GM23338 (cell line): ENCODE measurements at regions not wholly inside any gene's neighbourhood (a gene's known extent, or its start where the extent isn't known, plus 50 kb on each side); places are given as distances from the start of the nearest gene placed in this dataset.

Experiments used
- CREB1 ChIP-seq: fragments of 250-450 bp; sonication (Bioruptor Pico); IDR thresholded peaks from 2 replicates; pipeline ENCODE4 v1.5.0; 2020; ENCODE audit warnings: low read depth, mild to moderate bottlenecking, moderate library complexity
- EZH2 ChIP-seq: fragments of 200-600 bp; sonication (generic); IDR thresholded peaks from one replicate; pipeline ENCODE4 v1.8.0; 2017; ENCODE audit warnings: antibody characterized with exemption, mild to moderate bottlenecking, low read depth; ENCODE audit not compliant: unreplicated experiment
- EZH2phosphoT487 ChIP-seq: fragments of 200-600 bp; sonication (generic); IDR thresholded peaks from one replicate; pipeline ENCODE4 v1.8.1; 2018; ENCODE audit warnings: antibody characterized with exemption; ENCODE audit not compliant: unreplicated experiment
- JUNB ChIP-seq: IDR thresholded peaks from one replicate; pipeline ENCODE4 v1.6.1; 2016; ENCODE audit warnings: antibody characterized with exemption; ENCODE audit not compliant: unreplicated experiment
- POLR2AphosphoS5 ChIP-seq: IDR thresholded peaks from 2 replicates; pipeline ENCODE4 v1.6.1; 2016; ENCODE audit warnings: antibody characterized with exemption, low read depth
- ZNF331 ChIP-seq: fragments of 250-450 bp; sonication (Bioruptor Pico); IDR thresholded peaks from 2 replicates; pipeline ENCODE4 v1.5.0; 2020; ENCODE audit warnings: low read depth, mild to moderate bottlenecking, moderate library complexity
- TF ChIP-seq, protein P1 (sequence below), 2 experiments: fragments of 200-600 bp in 1 of 2; sonication (generic) in 1 of 2; conservative IDR thresholded peaks; 2 replicates each; pipeline versions ENCODE4 v1.5.1 to v1.6.1; 2016 to 2017; ENCODE audit warnings: antibody characterized with exemption in 2 of 2, low read depth in 2 of 2, mild to moderate bottlenecking in 2 of 2, moderate library complexity in 1 of 2
- TF ChIP-seq, protein P2 (sequence below): IDR thresholded peaks from one replicate; pipeline ENCODE4 v1.6.1; 2018; ENCODE audit warnings: antibody characterized with exemption; ENCODE audit not compliant: unreplicated experiment
- TF ChIP-seq, protein P3 (sequence below): IDR thresholded peaks from 2 replicates; pipeline ENCODE4 v1.6.1; 2016; ENCODE audit warnings: antibody characterized with exemption

DNA sequence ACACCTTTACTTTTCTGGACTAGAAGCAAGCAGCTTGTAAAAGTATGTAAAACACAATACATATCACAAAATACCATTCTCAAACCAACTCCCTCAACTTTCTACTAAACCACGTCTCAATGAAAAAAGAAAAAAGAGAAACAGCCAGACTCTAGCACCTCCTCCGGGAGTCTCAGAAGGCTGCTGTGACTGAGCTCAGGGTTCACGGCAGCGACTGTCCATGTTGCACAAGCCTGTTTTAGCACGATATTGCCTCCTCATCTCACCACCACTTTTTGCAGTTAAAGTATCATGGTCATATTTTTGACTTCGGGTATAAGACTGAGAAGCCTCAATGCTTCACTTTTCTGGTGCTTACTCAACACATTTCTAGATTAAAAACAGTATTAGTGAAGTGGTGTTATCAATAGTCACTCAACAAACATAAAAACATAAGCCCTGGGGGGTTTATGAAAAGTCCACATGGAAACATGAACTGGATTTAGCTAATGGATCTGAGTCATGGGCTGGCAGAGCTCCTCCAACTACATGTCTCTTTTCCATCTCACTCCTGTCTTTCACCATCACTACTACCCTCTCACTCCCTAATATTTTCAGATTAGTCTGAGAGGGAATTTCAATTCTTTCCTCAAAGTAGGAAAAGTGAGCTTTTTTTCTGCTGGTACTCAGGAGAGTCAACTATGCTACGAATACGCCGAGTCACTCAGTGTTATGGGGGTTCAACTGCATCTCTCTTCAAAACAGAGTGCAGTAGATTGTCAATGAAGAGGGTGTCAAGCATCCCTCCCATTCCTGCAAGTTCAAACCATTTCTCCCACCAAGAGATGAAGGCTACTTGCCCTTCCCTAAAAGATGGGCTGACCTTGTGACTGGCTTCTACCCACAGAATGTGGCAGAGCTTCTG lies 113.7 kb downstream of the OSR1 start:
- TF ChIP-seq, protein P1, sequence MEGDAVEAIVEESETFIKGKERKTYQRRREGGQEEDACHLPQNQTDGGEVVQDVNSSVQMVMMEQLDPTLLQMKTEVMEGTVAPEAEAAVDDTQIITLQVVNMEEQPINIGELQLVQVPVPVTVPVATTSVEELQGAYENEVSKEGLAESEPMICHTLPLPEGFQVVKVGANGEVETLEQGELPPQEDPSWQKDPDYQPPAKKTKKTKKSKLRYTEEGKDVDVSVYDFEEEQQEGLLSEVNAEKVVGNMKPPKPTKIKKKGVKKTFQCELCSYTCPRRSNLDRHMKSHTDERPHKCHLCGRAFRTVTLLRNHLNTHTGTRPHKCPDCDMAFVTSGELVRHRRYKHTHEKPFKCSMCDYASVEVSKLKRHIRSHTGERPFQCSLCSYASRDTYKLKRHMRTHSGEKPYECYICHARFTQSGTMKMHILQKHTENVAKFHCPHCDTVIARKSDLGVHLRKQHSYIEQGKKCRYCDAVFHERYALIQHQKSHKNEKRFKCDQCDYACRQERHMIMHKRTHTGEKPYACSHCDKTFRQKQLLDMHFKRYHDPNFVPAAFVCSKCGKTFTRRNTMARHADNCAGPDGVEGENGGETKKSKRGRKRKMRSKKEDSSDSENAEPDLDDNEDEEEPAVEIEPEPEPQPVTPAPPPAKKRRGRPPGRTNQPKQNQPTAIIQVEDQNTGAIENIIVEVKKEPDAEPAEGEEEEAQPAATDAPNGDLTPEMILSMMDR (conservative IDR thresholded peaks at IDR 0.05; ENCODE audit: low read depth in 2 of 2): no peak
- no peak for TF ChIP-seq POLR2AphosphoS5
- TF ChIP-seq EZH2phosphoT487: no peak
- TF ChIP-seq, protein P2, sequence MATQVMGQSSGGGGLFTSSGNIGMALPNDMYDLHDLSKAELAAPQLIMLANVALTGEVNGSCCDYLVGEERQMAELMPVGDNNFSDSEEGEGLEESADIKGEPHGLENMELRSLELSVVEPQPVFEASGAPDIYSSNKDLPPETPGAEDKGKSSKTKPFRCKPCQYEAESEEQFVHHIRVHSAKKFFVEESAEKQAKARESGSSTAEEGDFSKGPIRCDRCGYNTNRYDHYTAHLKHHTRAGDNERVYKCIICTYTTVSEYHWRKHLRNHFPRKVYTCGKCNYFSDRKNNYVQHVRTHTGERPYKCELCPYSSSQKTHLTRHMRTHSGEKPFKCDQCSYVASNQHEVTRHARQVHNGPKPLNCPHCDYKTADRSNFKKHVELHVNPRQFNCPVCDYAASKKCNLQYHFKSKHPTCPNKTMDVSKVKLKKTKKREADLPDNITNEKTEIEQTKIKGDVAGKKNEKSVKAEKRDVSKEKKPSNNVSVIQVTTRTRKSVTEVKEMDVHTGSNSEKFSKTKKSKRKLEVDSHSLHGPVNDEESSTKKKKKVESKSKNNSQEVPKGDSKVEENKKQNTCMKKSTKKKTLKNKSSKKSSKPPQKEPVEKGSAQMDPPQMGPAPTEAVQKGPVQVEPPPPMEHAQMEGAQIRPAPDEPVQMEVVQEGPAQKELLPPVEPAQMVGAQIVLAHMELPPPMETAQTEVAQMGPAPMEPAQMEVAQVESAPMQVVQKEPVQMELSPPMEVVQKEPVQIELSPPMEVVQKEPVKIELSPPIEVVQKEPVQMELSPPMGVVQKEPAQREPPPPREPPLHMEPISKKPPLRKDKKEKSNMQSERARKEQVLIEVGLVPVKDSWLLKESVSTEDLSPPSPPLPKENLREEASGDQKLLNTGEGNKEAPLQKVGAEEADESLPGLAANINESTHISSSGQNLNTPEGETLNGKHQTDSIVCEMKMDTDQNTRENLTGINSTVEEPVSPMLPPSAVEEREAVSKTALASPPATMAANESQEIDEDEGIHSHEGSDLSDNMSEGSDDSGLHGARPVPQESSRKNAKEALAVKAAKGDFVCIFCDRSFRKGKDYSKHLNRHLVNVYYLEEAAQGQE: no peak
- TF ChIP-seq EZH2: no peak
- TF ChIP-seq, protein P3, sequence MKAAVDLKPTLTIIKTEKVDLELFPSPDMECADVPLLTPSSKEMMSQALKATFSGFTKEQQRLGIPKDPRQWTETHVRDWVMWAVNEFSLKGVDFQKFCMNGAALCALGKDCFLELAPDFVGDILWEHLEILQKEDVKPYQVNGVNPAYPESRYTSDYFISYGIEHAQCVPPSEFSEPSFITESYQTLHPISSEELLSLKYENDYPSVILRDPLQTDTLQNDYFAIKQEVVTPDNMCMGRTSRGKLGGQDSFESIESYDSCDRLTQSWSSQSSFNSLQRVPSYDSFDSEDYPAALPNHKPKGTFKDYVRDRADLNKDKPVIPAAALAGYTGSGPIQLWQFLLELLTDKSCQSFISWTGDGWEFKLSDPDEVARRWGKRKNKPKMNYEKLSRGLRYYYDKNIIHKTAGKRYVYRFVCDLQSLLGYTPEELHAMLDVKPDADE: no peak
- TF ChIP-seq JUNB: no peak
- TF ChIP-seq ZNF331 (CRISPR knock-in tag): no peak
- TF ChIP-seq CREB1: no peak
